ENCODE measurements at regions not wholly inside any gene's neighbourhood (a gene's known extent, or its start where the extent isn't known, plus 50 kb on each side); places are given as distances from the start of the nearest gene placed in this dataset.
"Not testable (repeated sequence)": the region's sequence is repeated elsewhere in the genome, so short reads cannot be mapped to it uniquely, and the experiment has no call there.

DNA sequence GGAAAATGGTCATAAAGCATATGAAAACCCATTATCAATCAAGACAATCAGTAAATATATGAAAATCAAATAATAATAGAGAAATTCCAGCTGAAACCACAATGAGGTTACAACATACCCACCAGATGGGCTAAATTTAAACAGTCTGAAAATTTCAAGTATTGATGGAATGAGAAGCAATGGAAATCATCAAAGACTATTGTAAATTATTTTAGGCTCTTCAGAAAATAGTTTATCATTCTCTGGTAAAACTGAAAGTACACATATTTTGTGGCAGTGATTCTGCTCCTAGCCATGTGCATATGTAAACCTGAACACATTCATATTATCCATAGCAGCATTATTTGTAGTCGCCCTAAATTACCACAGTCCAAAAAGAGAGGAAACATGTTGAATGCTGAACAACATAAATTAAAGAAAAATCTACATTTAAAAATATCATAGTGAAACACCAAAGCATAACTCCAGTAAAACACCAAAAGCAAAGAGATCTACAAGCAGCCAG, 215.3 kb downstream of the PRELID2 start:
- Histone ChIP-seq H3K36me3 (no peaks in the 10 kb centered on the region), H3K4me1 (no peaks in the 10 kb centered on the region), H3K27ac (no peak overlapping the region), H3K9me3 (peaks cover 0 to 9% of the 10 kb centered on the region in 2 donors), H3K27me3 (no peaks in the 10 kb centered on the region), H3K4me3 (no peak overlapping the region)
- no peak for DNase-seq (ENCODE audit: low spot score)
- TF ChIP-seq CTCF (IDR thresholded peaks at IDR 0.05) = no peak

DNA sequence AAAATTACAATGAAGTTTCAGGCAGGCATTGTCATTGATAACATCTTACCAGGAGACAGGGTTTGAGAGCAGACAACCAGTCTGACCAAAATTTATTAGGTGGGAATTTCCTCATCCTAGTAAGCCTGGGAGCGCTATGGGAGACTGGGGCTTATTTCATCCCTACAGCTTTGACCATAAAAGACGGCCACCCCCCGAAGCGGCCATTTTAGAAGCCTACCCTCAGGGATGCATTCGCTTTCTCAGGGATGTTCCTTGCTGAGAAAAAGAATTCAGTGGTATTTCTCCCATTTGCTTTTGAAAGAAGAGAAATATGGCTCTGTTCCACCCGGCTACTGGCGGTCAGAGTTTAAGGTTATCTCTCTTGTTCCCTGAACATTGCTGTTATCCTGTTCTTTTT, 218.4 kb downstream of the PRELID2 start:
- DNase-seq (ENCODE audit: low spot score); H3K4me1 ChIP-seq; H3K36me3 ChIP-seq; H3K27ac ChIP-seq; H3K9me3 ChIP-seq; H3K27me3 ChIP-seq; H3K4me3 ChIP-seq: not testable (repeated sequence)

GRCh38 chr5:145598983-145599382, 236.2 kb downstream of the PRELID2 start:
- no peaks in the 10 kb centered on the region for H3K9me3 ChIP-seq
- DNase-seq (ENCODE audit: low spot score) = no peak

GRCh38 chr5:145598184-145598583, 237.0 kb downstream of the PRELID2 start:
- no peak for DNase-seq (ENCODE audit: low spot score)
- no peaks in the 10 kb centered on the region for H3K4me1 ChIP-seq
- H3K36me3 ChIP-seq = no peaks in the 10 kb centered on the region
- H3K27me3 ChIP-seq = no peaks in the 10 kb centered on the region
- H3K27ac ChIP-seq = no peak overlapping the region
- no peak for TF ChIP-seq CTCF (IDR thresholded peaks at IDR 0.05)
- H3K4me3 ChIP-seq = no peak overlapping the region
- no peaks in the 10 kb centered on the region for H3K9me3 ChIP-seq

More at GRCh38 chr5:145598983-145599382, 236.2 kb downstream of the PRELID2 start:
- no peaks in the 10 kb centered on the region for H3K36me3 ChIP-seq
- no peak overlapping the region for H3K27ac ChIP-seq
- no peak overlapping the region for H3K4me3 ChIP-seq
- no peak for TF ChIP-seq CTCF (IDR thresholded peaks at IDR 0.05)
- H3K27me3 ChIP-seq = no peaks in the 10 kb centered on the region
- H3K4me1 ChIP-seq = no peaks in the 10 kb centered on the region

- Histone ChIP-seq H3K9me3 (no peaks in the 10 kb centered on the region), H3K4me1 (no peaks in the 10 kb centered on the region), H3K4me3 (no peak overlapping the region), H3K27me3 (no peaks in the 10 kb centered on the region), H3K27ac (no peak overlapping the region), H3K36me3 (no peaks in the 10 kb centered on the region)
- no peak for DNase-seq (ENCODE audit: low spot score)
- no peak for TF ChIP-seq CTCF (IDR thresholded peaks at IDR 0.05)
Observed at GRCh38 chr5:145591578-145591977, 243.6 kb downstream of the PRELID2 start.

DNA sequence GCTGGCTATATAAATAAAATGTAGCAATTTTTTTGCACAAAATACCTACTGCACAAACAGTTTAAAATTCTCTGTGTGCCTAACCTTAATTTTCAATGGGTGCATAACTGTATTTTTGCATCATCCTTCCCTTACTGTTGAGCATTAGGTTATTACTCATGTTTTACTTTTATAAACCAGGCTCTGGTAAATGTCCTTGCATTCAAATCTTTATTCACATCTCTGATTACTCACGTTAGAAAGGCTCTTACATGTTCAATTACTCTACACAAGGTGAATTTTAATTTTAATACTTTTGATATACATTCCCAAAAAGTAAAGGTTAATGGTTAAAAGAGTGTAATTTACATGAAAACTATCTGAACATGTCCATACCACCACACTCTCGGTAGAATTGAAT, 246.1 kb downstream of the PRELID2 start:
- Histone ChIP-seq H3K9me3 (no peaks in the 10 kb centered on the region), H3K4me1 (no peaks in the 10 kb centered on the region), H3K36me3 (no peaks in the 10 kb centered on the region), H3K27ac (no peak overlapping the region), H3K27me3 (no peaks in the 10 kb centered on the region), H3K4me3 (no peak overlapping the region)
- TF ChIP-seq CTCF (IDR thresholded peaks at IDR 0.05) = no peak
- no peak for DNase-seq (ENCODE audit: low spot score)

Data from right atrium auricular region (tissue), 2 donors.